ENCODE measurements at regions not wholly inside any gene's neighbourhood (a gene's known extent, or its start where the extent isn't known, plus 50 kb on each side); places are given as distances from the start of the nearest gene placed in this dataset.

DNA sequence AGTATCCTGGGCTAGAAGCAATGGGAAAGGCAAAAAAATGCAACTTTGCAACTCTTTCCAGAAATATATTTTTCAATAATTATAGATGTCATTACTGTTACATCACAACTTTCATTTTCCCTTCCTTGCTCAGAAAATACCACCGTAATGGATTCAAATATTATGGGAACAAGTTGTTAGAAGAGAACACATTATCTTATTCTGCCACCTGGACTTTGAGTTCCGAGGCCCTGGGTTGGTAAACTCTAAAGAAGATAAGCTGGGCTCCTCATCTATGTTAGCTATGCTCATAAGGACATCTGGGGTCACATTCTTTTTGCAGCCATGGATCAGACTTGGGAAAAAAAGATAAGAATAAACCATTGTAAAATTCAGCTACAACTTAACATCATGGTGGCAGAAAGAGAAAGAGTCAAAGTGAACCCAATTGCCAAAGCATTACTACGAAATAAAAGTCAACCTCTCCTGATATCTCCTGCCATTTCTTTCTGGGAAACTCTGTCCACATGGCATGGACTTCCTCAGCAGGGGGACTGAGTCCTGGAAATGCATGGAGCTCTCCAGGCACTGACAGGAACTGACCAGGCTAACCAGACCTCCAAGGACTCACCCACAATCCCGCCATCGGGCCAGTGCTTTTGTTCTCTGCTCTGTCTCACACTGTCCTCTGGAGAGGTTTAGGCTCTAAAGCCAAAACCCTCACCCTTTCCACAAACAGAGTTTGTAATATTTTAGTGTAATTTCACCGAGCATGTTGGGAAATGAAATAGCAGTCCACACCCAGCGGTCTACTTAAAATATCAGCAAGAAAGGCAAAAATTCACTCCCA, 499.1 kb upstream of the RUNX1 start:
- no peak overlapping the region for H3K4me3 ChIP-seq (ENCODE audit: low read length)
- H3K36me3 ChIP-seq (ENCODE audit: control insufficient read depth, low read length) = no peaks in the 10 kb centered on the region
- H4K20me1 ChIP-seq (ENCODE audit: control insufficient read depth, insufficient read depth, low read depth, low read length) = no peaks in the 10 kb centered on the region
- TF ChIP-seq, protein P1, sequence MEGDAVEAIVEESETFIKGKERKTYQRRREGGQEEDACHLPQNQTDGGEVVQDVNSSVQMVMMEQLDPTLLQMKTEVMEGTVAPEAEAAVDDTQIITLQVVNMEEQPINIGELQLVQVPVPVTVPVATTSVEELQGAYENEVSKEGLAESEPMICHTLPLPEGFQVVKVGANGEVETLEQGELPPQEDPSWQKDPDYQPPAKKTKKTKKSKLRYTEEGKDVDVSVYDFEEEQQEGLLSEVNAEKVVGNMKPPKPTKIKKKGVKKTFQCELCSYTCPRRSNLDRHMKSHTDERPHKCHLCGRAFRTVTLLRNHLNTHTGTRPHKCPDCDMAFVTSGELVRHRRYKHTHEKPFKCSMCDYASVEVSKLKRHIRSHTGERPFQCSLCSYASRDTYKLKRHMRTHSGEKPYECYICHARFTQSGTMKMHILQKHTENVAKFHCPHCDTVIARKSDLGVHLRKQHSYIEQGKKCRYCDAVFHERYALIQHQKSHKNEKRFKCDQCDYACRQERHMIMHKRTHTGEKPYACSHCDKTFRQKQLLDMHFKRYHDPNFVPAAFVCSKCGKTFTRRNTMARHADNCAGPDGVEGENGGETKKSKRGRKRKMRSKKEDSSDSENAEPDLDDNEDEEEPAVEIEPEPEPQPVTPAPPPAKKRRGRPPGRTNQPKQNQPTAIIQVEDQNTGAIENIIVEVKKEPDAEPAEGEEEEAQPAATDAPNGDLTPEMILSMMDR (IDR thresholded peaks at IDR 0.05; ENCODE audit: low read depth, low read length, poor library complexity, severe bottlenecking) = no peak
- TF ChIP-seq EZH2phosphoT487 (IDR thresholded peaks at IDR 0.05; ENCODE audit: borderline replicate concordance, low read length) = no peak
- H3F3A ChIP-seq (ENCODE audit: control insufficient read depth, insufficient read depth) = no peaks in the 10 kb centered on the region
- H3K27me3 ChIP-seq (ENCODE audit: control insufficient read depth, low read length) = peaks cover 2% of the 10 kb centered on the region; the same call in 1 of the 2 replicates
- H3K4me2 ChIP-seq (ENCODE audit: low read length) = no peak overlapping the region
- H3K27ac ChIP-seq (ENCODE audit: low read depth, low read length) = no peak overlapping the region
- H3K79me2 ChIP-seq (ENCODE audit: control insufficient read depth, low read length) = no peaks in the 10 kb centered on the region
- H3K4me1 ChIP-seq (ENCODE audit: control insufficient read depth, low read length) = no peaks in the 10 kb centered on the region
- no peaks in the 10 kb centered on the region for H3K9me3 ChIP-seq (ENCODE audit: control insufficient read depth, insufficient read depth, low read length)
- H3K9me2 ChIP-seq (replicated peaks; ENCODE audit: control insufficient read depth, low read length) = no peaks in the 10 kb centered on the region

DNA sequence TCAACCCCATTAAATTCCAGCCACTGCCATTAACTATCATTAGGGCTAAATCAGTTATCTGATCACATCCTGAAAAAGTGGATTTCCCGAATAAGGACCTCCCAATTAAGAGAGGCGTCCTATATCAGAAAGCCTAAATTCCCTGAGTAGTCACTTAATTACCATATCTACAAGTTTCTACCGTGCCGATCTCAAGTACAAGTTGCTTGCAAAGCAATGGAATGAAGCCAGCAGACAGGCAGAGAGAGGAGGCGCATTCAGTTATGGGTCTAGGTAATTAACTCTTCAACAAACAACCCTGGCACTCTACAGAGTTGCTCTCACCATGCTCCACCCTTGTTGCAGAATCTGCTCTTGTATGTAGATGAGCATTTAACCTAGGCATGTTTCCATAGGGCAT, 494.6 kb upstream of the RUNX1 start:
- no peak overlapping the region for H3K4me3 ChIP-seq (ENCODE audit: low read length)
- no peaks in the 10 kb centered on the region for H3F3A ChIP-seq (ENCODE audit: control insufficient read depth, insufficient read depth)
- H3K9me2 ChIP-seq (replicated peaks; ENCODE audit: control insufficient read depth, low read length) = no peaks in the 10 kb centered on the region
- TF ChIP-seq, protein P1 (IDR thresholded peaks at IDR 0.05; ENCODE audit: low read depth, low read length, poor library complexity, severe bottlenecking) = no peak
- no peak for TF ChIP-seq EZH2phosphoT487 (IDR thresholded peaks at IDR 0.05; ENCODE audit: borderline replicate concordance, low read length)
- H3K36me3 ChIP-seq (ENCODE audit: control insufficient read depth, low read length) = no peaks in the 10 kb centered on the region
- no peak overlapping the region for H3K4me2 ChIP-seq (ENCODE audit: low read length)
- H3K27me3 ChIP-seq (ENCODE audit: control insufficient read depth, low read length) = peaks cover 2% of the 10 kb centered on the region; the same call in 1 of the 2 replicates
- no peak overlapping the region for H3K27ac ChIP-seq (ENCODE audit: low read depth, low read length)
- H3K9me3 ChIP-seq (ENCODE audit: control insufficient read depth, insufficient read depth, low read length) = no peaks in the 10 kb centered on the region
- no peaks in the 10 kb centered on the region for H3K4me1 ChIP-seq (ENCODE audit: control insufficient read depth, low read length)
- H4K20me1 ChIP-seq (ENCODE audit: control insufficient read depth, insufficient read depth, low read depth, low read length) = no peaks in the 10 kb centered on the region
- H3K79me2 ChIP-seq (ENCODE audit: control insufficient read depth, low read length) = no peaks in the 10 kb centered on the region

DNA sequence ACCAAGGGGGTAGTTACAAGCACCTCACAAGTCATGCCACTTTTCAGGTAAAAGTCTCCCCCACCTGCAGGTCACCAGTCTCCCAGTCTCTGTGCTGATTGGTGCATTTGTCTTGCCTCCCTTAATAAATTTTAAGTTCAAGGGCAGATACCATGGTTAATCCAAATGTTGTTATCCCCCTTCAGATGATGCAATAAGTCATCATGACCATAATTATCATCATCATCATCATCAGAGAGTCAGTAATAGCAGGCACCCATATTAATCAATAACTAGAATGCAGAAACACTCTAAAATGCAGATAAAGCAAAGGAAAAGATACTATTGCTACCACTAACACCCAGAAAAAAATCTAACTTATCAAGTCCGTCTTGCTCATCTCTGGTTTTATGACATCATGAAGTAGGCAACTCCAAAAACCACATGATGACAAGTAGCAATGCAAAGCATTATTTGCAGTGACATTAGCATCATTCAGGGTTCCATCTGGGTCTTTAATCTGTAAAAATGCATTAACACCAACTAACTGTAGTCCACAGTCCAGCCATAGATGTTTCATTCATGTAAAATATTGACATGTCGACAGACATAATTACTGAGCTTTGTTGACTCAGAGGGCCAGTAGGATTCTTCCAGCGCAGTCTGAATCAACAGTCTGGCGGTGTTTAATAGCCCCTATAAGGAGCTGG, 492.0 kb upstream of the RUNX1 start:
- Histone ChIP-seq H3K36me3 (ENCODE audit: control insufficient read depth, low read length) (no peaks in the 10 kb centered on the region), H4K20me1 (ENCODE audit: control insufficient read depth, insufficient read depth, low read depth, low read length) (no peaks in the 10 kb centered on the region), H3K27ac (ENCODE audit: low read depth, low read length) (no peak overlapping the region), H3F3A (ENCODE audit: control insufficient read depth, insufficient read depth) (no peaks in the 10 kb centered on the region), H3K9me3 (ENCODE audit: control insufficient read depth, insufficient read depth, low read length) (no peaks in the 10 kb centered on the region), H3K4me3 (ENCODE audit: low read length) (no peak overlapping the region), H3K4me1 (ENCODE audit: control insufficient read depth, low read length) (no peaks in the 10 kb centered on the region), H3K79me2 (ENCODE audit: control insufficient read depth, low read length) (no peaks in the 10 kb centered on the region), H3K27me3 (ENCODE audit: control insufficient read depth, low read length) (no peaks in the 10 kb centered on the region; the same call in 1 of the 2 replicates), H3K4me2 (ENCODE audit: low read length) (no peak overlapping the region), H3K9me2 (replicated peaks; ENCODE audit: control insufficient read depth, low read length) (no peaks in the 10 kb centered on the region)
- TF ChIP-seq, protein P1 (IDR thresholded peaks at IDR 0.05; ENCODE audit: low read depth, low read length, poor library complexity, severe bottlenecking) = no peak
- no peak for TF ChIP-seq EZH2phosphoT487 (IDR thresholded peaks at IDR 0.05; ENCODE audit: borderline replicate concordance, low read length)

All from DOHH2 (cell line).